K562 (cell line): ENCODE measurements at regions not wholly inside any gene's neighbourhood (a gene's known extent, or its start where the extent isn't known, plus 50 kb on each side); places are given as distances from the start of the nearest gene placed in this dataset.

ENCODE experiments used
- ATAC-seq: fragments of 200-7000 bp; cut with Tn5 transposase; 3 replicates; pipeline ENCODE4 v1.9.1; 2020; ENCODE audit warnings: moderate library complexity
- BruUV-seq: library from RNA; stranded (reverse); fragments of 400-500 nt; replicated peaks from 2 replicates; lab custom pipeline; 2021; lab: Mats Ljungman, UMichigan
- CTCF ChIA-PET: fragments of 300-600 bp; formaldehyde crosslinking; extraction: SDS; loops from one replicate; lab custom pipeline; 2021; ENCODE audit warnings: low intra/inter-chr PET ratio; lab: Yijun Ruan, JAX
- POLR2A ChIA-PET: fragments of 300-600, 350-650 bp; sonication (Branson Sonifier 250); formaldehyde crosslinking; extraction: SDS; loops from one replicate; lab custom pipeline; 2021; ENCODE audit warnings: antibody characterized with exemption, inconsistent platforms; lab: Yijun Ruan, JAX
- DNase-seq, 4 experiments: peaks; one replicate each; pipeline versions ENCODE4 v3.0.0 to v3.0.0-alpha.2; 2011 to 2018; ENCODE audit warnings: low spot score in 3 of 4, mixed read lengths in 3 of 4; ENCODE audit errors: extremely low read depth in 1 of 4
- FAIRE-seq: peaks from 2 replicates; lab custom pipeline; 2011; peaks lifted over from hg19 to GRCh38; lab: Jason Lieb, UNC
- H2AFZ ChIP-seq: 2 replicates; pipeline ENCODE4 v1.6.0; 2011; ENCODE audit warnings: low read depth, low read length, control low read depth, inconsistent platforms
- H3K27ac ChIP-seq: fragments of 200-600 bp; 3 replicates; pipeline ENCODE4 v1.8.0; 2011; ENCODE audit warnings: low read depth, mild to moderate bottlenecking, control low read depth, inconsistent platforms, low read length, moderate library complexity, mixed read lengths; ENCODE audit errors: extremely low read depth
- H3K27me3 ChIP-seq, 2 experiments: fragments of 300-600 bp in 1 of 2; 2 replicates in 1 of 2; 3 replicates in 1 of 2; pipeline versions ENCODE4 v1.6.0 to v1.8.0; 2011; ENCODE audit warnings: inconsistent platforms in 2 of 2, low read length in 2 of 2, mild to moderate bottlenecking in 1 of 2, mixed read lengths in 1 of 2, moderate library complexity in 1 of 2; ENCODE audit not compliant: control insufficient read depth in 2 of 2, insufficient read depth in 2 of 2
- H3K36me3 ChIP-seq: fragments of 300-600 bp; 3 replicates; pipeline ENCODE4 v1.8.0; 2011; ENCODE audit warnings: mild to moderate bottlenecking, low read length, inconsistent platforms; ENCODE audit not compliant: control insufficient read depth, insufficient read depth
- H3K4me1 ChIP-seq, 2 experiments: fragments of 200-600 bp in 1 of 2; replicated peaks in 1 of 2; 2 replicates in 1 of 2; 3 replicates in 1 of 2; pipeline versions ENCODE4 v1.5.1 to v1.8.0; 2011; ENCODE audit warnings: inconsistent platforms in 2 of 2, low read length in 2 of 2, mild to moderate bottlenecking in 1 of 2, mixed read lengths in 1 of 2, moderate library complexity in 1 of 2; ENCODE audit not compliant: control insufficient read depth in 2 of 2, insufficient read depth in 2 of 2
- H3K4me2 ChIP-seq: 2 replicates; pipeline ENCODE4 v1.6.1; 2011; ENCODE audit warnings: low read length, control low read depth, inconsistent platforms, mixed read lengths; ENCODE audit not compliant: insufficient read depth
- H3K4me3 ChIP-seq: fragments of 200-600 bp; sonication (generic), shearing (Covaris generic); 2 replicates; pipeline ENCODE4 v1.5.1; 2016; ENCODE audit warnings: control low read depth, inconsistent platforms
- H3K79me2 ChIP-seq: fragments of 200-600 bp; 3 replicates; pipeline ENCODE4 v1.8.0; 2011; ENCODE audit warnings: low read length, inconsistent platforms; ENCODE audit not compliant: control insufficient read depth, insufficient read depth
- H3K9ac ChIP-seq, 2 experiments: 2 replicates each; pipeline versions ENCODE4 v1.6.0 to v1.6.1; 2011; ENCODE audit warnings: low read depth in 2 of 2, low read length in 2 of 2, control low read depth in 1 of 2, inconsistent platforms in 1 of 2, mild to moderate bottlenecking in 1 of 2, mixed read lengths in 1 of 2; ENCODE audit not compliant: insufficient read depth in 1 of 2
- H3K9me1 ChIP-seq: one replicate; pipeline ENCODE4 v1.6.0; 2011; ENCODE audit warnings: inconsistent platforms, mild to moderate bottlenecking, low read length, moderate library complexity; ENCODE audit not compliant: control insufficient read depth, insufficient read depth
- H3K9me3 ChIP-seq: replicated peaks from 2 replicates; pipeline ENCODE4 v1.5.1; 2011; ENCODE audit warnings: low read depth, low read length, inconsistent platforms; ENCODE audit not compliant: control insufficient read depth, insufficient read depth
- H4K20me1 ChIP-seq: replicated peaks from 2 replicates; pipeline ENCODE4 v1.6.1; 2011; ENCODE audit warnings: low read length, inconsistent platforms, mixed read lengths; ENCODE audit not compliant: control insufficient read depth, insufficient read depth
- C11orf30 ChIP-seq: fragments of 450-650 bp; IDR thresholded peaks from 2 replicates; pipeline ENCODE4 v1.6.1; 2016; ENCODE audit warnings: low read depth, mild to moderate bottlenecking
- GTF2B ChIP-seq: IDR thresholded peaks from 2 replicates; pipeline ENCODE4 v1.6.1; 2011; ENCODE audit not compliant: insufficient read length; ENCODE audit errors: extremely low read depth
- HDAC2 ChIP-seq: fragments of 450-650 bp; IDR thresholded peaks from 2 replicates; pipeline ENCODE4 v1.6.1; 2016; ENCODE audit warnings: mild to moderate bottlenecking
- HDAC8 ChIP-seq: fragments of 450-650 bp; IDR thresholded peaks from 2 replicates; pipeline ENCODE4 v1.6.1; 2016; ENCODE audit warnings: mild to moderate bottlenecking, missing genetic modification characterization, moderate library complexity, missing compliant biosample characterization
- KLF6 ChIP-seq: fragments of 250-450 bp; sonication (Bioruptor Pico); IDR thresholded peaks from 2 replicates; pipeline ENCODE4 v1.4.0; 2020; ENCODE audit warnings: mild to moderate bottlenecking, moderate library complexity, borderline replicate concordance
- NFE2 ChIP-seq: IDR thresholded peaks from 2 replicates; pipeline ENCODE4 v1.6.1; 2014; ENCODE audit warnings: antibody characterized with exemption, low read depth
- NFE2L1 ChIP-seq: fragments of 450-650 bp; IDR thresholded peaks from 2 replicates; pipeline ENCODE4 v1.6.1; 2016; ENCODE audit warnings: missing genetic modification characterization, low read depth, mild to moderate bottlenecking, missing compliant biosample characterization, moderate library complexity, borderline replicate concordance
- PCBP2 ChIP-seq: fragments of 200-400 bp; formaldehyde crosslinking; IDR thresholded peaks from 2 replicates; pipeline ENCODE4 v1.6.1; 2018; ENCODE audit warnings: low read length, low read depth, mild to moderate bottlenecking, moderate library complexity; ENCODE audit not compliant: poor library complexity, severe bottlenecking
- ZBTB9 ChIP-seq: fragments of 450-650 bp; formaldehyde crosslinking; IDR thresholded peaks from 2 replicates; pipeline ENCODE4 v1.4.0; 2020; ENCODE audit warnings: mild to moderate bottlenecking, moderate library complexity
- WGBS: fragments of 100-300 bp; shearing (Covaris generic); methylation state at CpG from one replicate; pipeline ENCODE4 v1.1.6; 2016; ENCODE audit warnings: low coverage, mixed read lengths; ENCODE audit not compliant: insufficient coverage; ENCODE audit errors: missing lambda C conversion rate; 5-methylcytosine and 5-hydroxymethylcytosine counted together
- in situ Hi-C: fragments of 300-500 bp; cut with MboI; formaldehyde crosslinking; loops from 4 replicates; pipeline ENCODE4 v1.15.0; 2018; ENCODE audit warnings: inconsistent platforms, mixed read lengths
- intact Hi-C: fragments of 100-400 bp; cut with micrococcal nuclease; formaldehyde crosslinking; loops from 2 replicates; pipeline ENCODE4 v1.14.2; 2022

- TF ChIP-seq ZBTB9, result no peak
- no peak for TF ChIP-seq HDAC2
- TF ChIP-seq, all 486 proteins: peak for 0
Observed at GRCh38 chr2:223537115-223537514, 65.0 kb downstream of the SCG2 start (continued).

- Histone ChIP-seq H4K20me1 (no peaks in the 10 kb centered on the region), H3K9me1 (no peaks in the 10 kb centered on the region), H3K9me3 (no peaks in the 10 kb centered on the region), H3K9ac (no peak overlapping the region), H3K4me2 (no peak overlapping the region), H2AFZ (no peak overlapping the region), H3K36me3 (no peaks in the 10 kb centered on the region), H3K79me2 (no peaks in the 10 kb centered on the region), H3K27ac (no peak overlapping the region), H3K4me3 (no peak overlapping the region), H3K27me3 (no peaks in the 10 kb centered on the region), H3K4me1 (no peaks in the 10 kb centered on the region)
- FAIRE-seq (no peak), ATAC-seq (no peak), DNase-seq (no peak)
- intact Hi-C loops (no loop called here), in situ Hi-C loops (no loop called here)
- no TSS peak for BruUV-seq
- WGBS, result 4% methylated on average over 4 of the region's 5 CpGs
- POLR2A ChIA-PET, result interaction anchor here (0.7 kb wide), 1 partner anchor 1897 kb away, joined by 3 read pairs; no protein-coding TSS in a partner anchor
- CTCF ChIA-PET, result no interaction called here
- peak; percentile 24; the same call in 1 of the 2 replicates for TF ChIP-seq C11orf30
- TF ChIP-seq GTF2B, result no peak
- TF ChIP-seq PCBP2, result no peak
- TF ChIP-seq KLF6 (CRISPR knock-in tag), result no peak
- TF ChIP-seq NFE2, result peak; percentile 60; the same call in 1 of the 2 replicates
- TF ChIP-seq NFE2L1 (tag), result peak; percentile 61; the same call in 1 of the 2 replicates
- no peak for TF ChIP-seq HDAC8 (tag)
Observed at GRCh38 chr2:223537651-223538601, 64.2 kb downstream of the SCG2 start.
